HCT116 (cell line): ENCODE measurements at regions not wholly inside any gene's neighbourhood (a gene's known extent, or its start where the extent isn't known, plus 50 kb on each side); places are given as distances from the start of the nearest gene placed in this dataset.

ENCODE experiments used
- ATAC-seq: fragments of 200-7000 bp; cut with Tn5 transposase; 2 replicates; pipeline ENCODE4 v1.9.1; 2020; ENCODE audit warnings: mild to moderate bottlenecking, moderate library complexity
- BruUV-seq: library from RNA; stranded (reverse); fragments of 400-500 nt; replicated peaks from 2 replicates; lab custom pipeline; 2021; lab: Mats Ljungman, UMichigan
- CTCF ChIA-PET: fragments of 300-600 bp; sonication (Branson Sonifier 250); formaldehyde crosslinking; loops from one replicate; lab custom pipeline; 2021; ENCODE audit warnings: antibody characterized with exemption; lab: Charles Lee
- POLR2A ChIA-PET: fragments of 300-600, 350-600 bp; sonication (Branson Sonifier 250); formaldehyde crosslinking; loops from one replicate; lab custom pipeline; 2021; ENCODE audit warnings: antibody characterized with exemption; lab: Charles Lee
- RAD21 ChIA-PET, 2 experiments: fragments of 300-600 bp; sonication (Branson Sonifier 250); formaldehyde crosslinking; loops; one replicate each; lab custom pipeline; 2023; ENCODE audit warnings: low total read pairs in 2 of 2; ENCODE audit not compliant: uncharacterized antibody in 2 of 2, unreplicated experiment in 2 of 2, low non-redundant PET in 1 of 2; lab: Charles Lee
- DNase-seq: peaks from one replicate; pipeline ENCODE4 v3.0.0-alpha.2; 2010; ENCODE audit warnings: low read depth, low spot score
- H2AFZ ChIP-seq: fragments of 200-600 bp; shearing (Covaris generic), sonication (generic); 2 replicates; pipeline ENCODE4 v1.6.1; 2017; ENCODE audit warnings: low read depth, mixed run types, mixed read lengths, antibody characterized with exemption, low read length; ENCODE audit not compliant: poor library complexity, severe bottlenecking
- H3K27ac ChIP-seq: 2 replicates; pipeline ENCODE4 v1.5.1; 2012; ENCODE audit warnings: low read depth, low read length
- H3K27me3 ChIP-seq: fragments of 200-600 bp; sonication (generic); 2 replicates; pipeline ENCODE4 v1.6.1; 2016; ENCODE audit warnings: mixed run types, low read length, mixed read lengths; ENCODE audit not compliant: insufficient read depth
- H3K36me3 ChIP-seq, 2 experiments: fragments of 200-500 bp in 1 of 2; fragments of 200-600 bp in 1 of 2; sonication (Bioruptor generic) in 1 of 2; sonication (generic) in 1 of 2; 2 replicates each; pipeline versions ENCODE4 v1.5.1 to v1.6.1; 2014 to 2016; ENCODE audit warnings: low read length in 2 of 2, inconsistent platforms in 1 of 2, mixed read lengths in 1 of 2, mixed run types in 1 of 2; ENCODE audit not compliant: insufficient read depth in 2 of 2, control insufficient read depth in 1 of 2
- H3K4me1 ChIP-seq, 2 experiments: fragments of 200-600 bp in 1 of 2; sonication (generic) in 1 of 2; 2 replicates each; pipeline versions ENCODE4 v1.5.1 to v1.6.1; 2012 to 2017; ENCODE audit warnings: low read length in 2 of 2, inconsistent platforms in 1 of 2, mild to moderate bottlenecking in 1 of 2, mixed read lengths in 1 of 2, mixed run types in 1 of 2, moderate library complexity in 1 of 2; ENCODE audit not compliant: insufficient read depth in 2 of 2, control insufficient read depth in 1 of 2
- H3K4me2 ChIP-seq: fragments of 200-600 bp; sonication (generic); 2 replicates; pipeline ENCODE4 v1.6.1; 2017; ENCODE audit warnings: mixed run types, low read length, mixed read lengths
- H3K4me3 ChIP-seq, 2 experiments: fragments of 200-600 bp in 1 of 2; sonication (generic) in 1 of 2; replicated peaks in 1 of 2; 2 replicates each; pipeline ENCODE4 v1.5.1; 2011 to 2016; ENCODE audit warnings: low read length in 2 of 2, control low read depth in 1 of 2, low read depth in 1 of 2, mild to moderate bottlenecking in 1 of 2, mixed read lengths in 1 of 2, mixed run types in 1 of 2
- H3K79me2 ChIP-seq: fragments of 200-600 bp; sonication (generic); 2 replicates; pipeline ENCODE4 v1.6.1; 2017; ENCODE audit warnings: mild to moderate bottlenecking, mixed run types, low read length, moderate library complexity, mixed read lengths; ENCODE audit not compliant: insufficient read depth
- H3K9ac ChIP-seq: fragments of 200-600 bp; sonication (generic); 2 replicates; pipeline ENCODE4 v1.6.1; 2016; ENCODE audit warnings: low read length, mixed read lengths
- H3K9me2 ChIP-seq: fragments of 200-600 bp; sonication (generic), shearing (Covaris generic); 2 replicates; pipeline ENCODE4 v1.6.1; 2017; ENCODE audit warnings: mixed run types, mild to moderate bottlenecking, moderate library complexity; ENCODE audit not compliant: insufficient read depth
- H3K9me3 ChIP-seq, 2 experiments: fragments of 200-500 bp in 1 of 2; fragments of 200-600 bp in 1 of 2; sonication (Bioruptor generic) in 1 of 2; sonication (generic) in 1 of 2; 2 replicates each; pipeline ENCODE4 v1.6.1; 2014 to 2017; ENCODE audit warnings: low read length in 2 of 2, mixed read lengths in 2 of 2, inconsistent platforms in 1 of 2, low read depth in 1 of 2, mild to moderate bottlenecking in 1 of 2, mixed run types in 1 of 2, moderate library complexity in 1 of 2; ENCODE audit not compliant: control insufficient read depth in 1 of 2, insufficient read depth in 1 of 2
- H4K20me1 ChIP-seq: fragments of 200-600 bp; sonication (generic), shearing (Covaris generic); 2 replicates; pipeline ENCODE4 v1.6.1; 2017; ENCODE audit warnings: mixed run types, mild to moderate bottlenecking, moderate library complexity; ENCODE audit not compliant: insufficient read depth
- ATF3 ChIP-seq: IDR thresholded peaks from 2 replicates; pipeline ENCODE4 v1.6.1; 2012
- EGR1 ChIP-seq: IDR thresholded peaks from 2 replicates; pipeline ENCODE4 v1.6.1; 2012; ENCODE audit warnings: low read depth
- ELF1 ChIP-seq: IDR thresholded peaks from 2 replicates; pipeline ENCODE4 v1.6.1; 2012; ENCODE audit warnings: low read depth, borderline replicate concordance
- EZH2 ChIP-seq: fragments of 200-600 bp; sonication (generic); IDR thresholded peaks from 2 replicates; pipeline ENCODE4 v1.6.1; 2017; ENCODE audit warnings: antibody characterized with exemption, mixed run types
- FOSL1 ChIP-seq: IDR thresholded peaks from 2 replicates; pipeline ENCODE4 v1.6.1; 2012; ENCODE audit warnings: low read depth
- JUND ChIP-seq: IDR thresholded peaks from 2 replicates; pipeline ENCODE4 v1.6.1; 2012
- POLR2A ChIP-seq: IDR thresholded peaks from 2 replicates; pipeline ENCODE4 v1.7.0; 2011; ENCODE audit warnings: borderline replicate concordance; ENCODE audit not compliant: insufficient read depth, insufficient read length; ENCODE audit errors: extremely low read depth
- POLR2AphosphoS5 ChIP-seq: IDR thresholded peaks from 2 replicates; pipeline ENCODE4 v1.6.1; 2011; ENCODE audit warnings: mild to moderate bottlenecking, low read depth, low read length, moderate library complexity
- REST ChIP-seq: IDR thresholded peaks from 2 replicates; pipeline ENCODE4 v1.6.1; 2012; ENCODE audit warnings: low read depth
- SP1 ChIP-seq: IDR thresholded peaks from 2 replicates; pipeline ENCODE4 v1.6.1; 2012; ENCODE audit warnings: low read depth
- SRF ChIP-seq: IDR thresholded peaks from 2 replicates; pipeline ENCODE4 v1.6.1; 2012; ENCODE audit warnings: low read depth
- TCF7L2 ChIP-seq: IDR thresholded peaks from 2 replicates; pipeline ENCODE4 v1.7.0; 2011; ENCODE audit warnings: borderline replicate concordance, inconsistent platforms; ENCODE audit not compliant: insufficient read depth, insufficient read length; ENCODE audit errors: extremely low read depth
- ZBTB33 ChIP-seq: IDR thresholded peaks from 2 replicates; pipeline ENCODE4 v1.6.1; 2011; ENCODE audit warnings: mild to moderate bottlenecking, low read length, moderate library complexity; ENCODE audit not compliant: insufficient replicate concordance; ENCODE audit errors: extremely low read depth
- ZFX ChIP-seq: fragments of 450-650 bp; IDR thresholded peaks from 2 replicates; pipeline ENCODE4 v1.6.1; 2017
- ZNF274 ChIP-seq: fragments of 200-500 bp; sonication (Bioruptor generic); IDR thresholded peaks from 2 replicates; pipeline ENCODE4 v1.6.1; 2014; ENCODE audit warnings: mild to moderate bottlenecking, low read depth, low read length, inconsistent platforms
- intact Hi-C: fragments of 100-400 bp; cut with micrococcal nuclease; formaldehyde crosslinking; loops from 2 replicates; pipeline ENCODE4 v1.10.0; 2022
- TF ChIP-seq, protein P1 (sequence below): IDR thresholded peaks from 2 replicates; pipeline ENCODE4 v1.6.1; 2012
- TF ChIP-seq, protein P2 (sequence below), 3 experiments: fragments of 200-600 bp in 1 of 3; sonication (generic) in 1 of 3; IDR thresholded peaks in 2 of 3; conservative IDR thresholded peaks in 1 of 3; 2 replicates each; pipeline ENCODE4 v1.5.1; 2012 to 2017; ENCODE audit warnings: low read depth in 2 of 3, low read length in 2 of 3, antibody characterized with exemption in 1 of 3, borderline replicate concordance in 1 of 3, control low read depth in 1 of 3, mild to moderate bottlenecking in 1 of 3, mixed read lengths in 1 of 3, mixed run types in 1 of 3, moderate library complexity in 1 of 3; ENCODE audit not compliant: insufficient read depth in 1 of 3

- TF ChIP-seq ZNF274, result no peak
- TF ChIP-seq, protein P1, sequence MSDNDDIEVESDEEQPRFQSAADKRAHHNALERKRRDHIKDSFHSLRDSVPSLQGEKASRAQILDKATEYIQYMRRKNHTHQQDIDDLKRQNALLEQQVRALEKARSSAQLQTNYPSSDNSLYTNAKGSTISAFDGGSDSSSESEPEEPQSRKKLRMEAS, result no peak
- TF ChIP-seq, all 23 proteins: peak for 0
Measured at GRCh38 chr3:40858364-40859115, 333.8 kb downstream of the ZNF621 start (continued).

- no peaks in the 10 kb centered on the region for H3K36me3 ChIP-seq
- CTCF ChIA-PET, result no interaction called here
- H3K27me3 ChIP-seq, result no peaks in the 10 kb centered on the region
- intact Hi-C loops, result no loop called here
- H3K4me1 ChIP-seq, result no peaks in the 10 kb centered on the region
- BruUV-seq, result no TSS peak
- ATAC-seq, result no peak
- H3K9me3 ChIP-seq, result no peaks in the 10 kb centered on the region
- H3K79me2 ChIP-seq, result no peaks in the 10 kb centered on the region
- H4K20me1 ChIP-seq, result no peaks in the 10 kb centered on the region
- POLR2A ChIA-PET, result no interaction called here
- H3K4me2 ChIP-seq, result no peak overlapping the region
- H3K27ac ChIP-seq, result no peak overlapping the region
- H3K9me2 ChIP-seq, result no peaks in the 10 kb centered on the region
- H3K4me3 ChIP-seq, result no peak overlapping the region
- DNase-seq, result no peak
- no peak overlapping the region for H3K9ac ChIP-seq
- RAD21 ChIA-PET, result no interaction called here
- H2AFZ ChIP-seq, result no peak overlapping the region
- TF ChIP-seq ELF1 (no peak), ATF3 (no peak), JUND (no peak), EGR1 (no peak), FOSL1 (no peak), TCF7L2 (no peak), SP1 (no peak), EZH2 (no peak), POLR2A (no peak), REST (no peak), ZFX (no peak), POLR2AphosphoS5 (no peak), ZNF274 (no peak), SRF (no peak), ZBTB33 (no peak)
- TF ChIP-seq, protein P2, sequence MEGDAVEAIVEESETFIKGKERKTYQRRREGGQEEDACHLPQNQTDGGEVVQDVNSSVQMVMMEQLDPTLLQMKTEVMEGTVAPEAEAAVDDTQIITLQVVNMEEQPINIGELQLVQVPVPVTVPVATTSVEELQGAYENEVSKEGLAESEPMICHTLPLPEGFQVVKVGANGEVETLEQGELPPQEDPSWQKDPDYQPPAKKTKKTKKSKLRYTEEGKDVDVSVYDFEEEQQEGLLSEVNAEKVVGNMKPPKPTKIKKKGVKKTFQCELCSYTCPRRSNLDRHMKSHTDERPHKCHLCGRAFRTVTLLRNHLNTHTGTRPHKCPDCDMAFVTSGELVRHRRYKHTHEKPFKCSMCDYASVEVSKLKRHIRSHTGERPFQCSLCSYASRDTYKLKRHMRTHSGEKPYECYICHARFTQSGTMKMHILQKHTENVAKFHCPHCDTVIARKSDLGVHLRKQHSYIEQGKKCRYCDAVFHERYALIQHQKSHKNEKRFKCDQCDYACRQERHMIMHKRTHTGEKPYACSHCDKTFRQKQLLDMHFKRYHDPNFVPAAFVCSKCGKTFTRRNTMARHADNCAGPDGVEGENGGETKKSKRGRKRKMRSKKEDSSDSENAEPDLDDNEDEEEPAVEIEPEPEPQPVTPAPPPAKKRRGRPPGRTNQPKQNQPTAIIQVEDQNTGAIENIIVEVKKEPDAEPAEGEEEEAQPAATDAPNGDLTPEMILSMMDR (IDR thresholded peaks at IDR 0.05 in 2 of 3, conservative IDR thresholded peaks at IDR 0.05 in 1 of 3; ENCODE audit: borderline replicate concordance in 1 of 3, insufficient read depth in 1 of 3, low read depth in 2 of 3, low read length in 2 of 3), result no peak
- TF ChIP-seq, protein P1, result no peak
Measured at GRCh38 chr3:40862946-40863345, 336.4 kb upstream of the CTNNB1 start.
